Fibroblast of villous mesenchyme (primary cell): ENCODE measurements at regions not wholly inside any gene's neighbourhood (a gene's known extent, or its start where the extent isn't known, plus 50 kb on each side); places are given as distances from the start of the nearest gene placed in this dataset.
"Not testable (repeated sequence)": the region's sequence is repeated elsewhere in the genome, so short reads cannot be mapped to it uniquely, and the experiment has no call there.

Source experiments
- DNase-seq: peaks from one replicate; pipeline ENCODE4 v3.0.0-alpha.2; 2010; ENCODE audit warnings: low read depth
- H3K4me3 ChIP-seq: 2 replicates; pipeline ENCODE4 v1.5.1; 2011; ENCODE audit warnings: low read depth, mild to moderate bottlenecking, low read length
- CTCF ChIP-seq: IDR thresholded peaks from 2 replicates; pipeline ENCODE4 v1.5.1; 2012; ENCODE audit warnings: low read depth, mild to moderate bottlenecking, low read length; ENCODE audit not compliant: insufficient read depth

DNA sequence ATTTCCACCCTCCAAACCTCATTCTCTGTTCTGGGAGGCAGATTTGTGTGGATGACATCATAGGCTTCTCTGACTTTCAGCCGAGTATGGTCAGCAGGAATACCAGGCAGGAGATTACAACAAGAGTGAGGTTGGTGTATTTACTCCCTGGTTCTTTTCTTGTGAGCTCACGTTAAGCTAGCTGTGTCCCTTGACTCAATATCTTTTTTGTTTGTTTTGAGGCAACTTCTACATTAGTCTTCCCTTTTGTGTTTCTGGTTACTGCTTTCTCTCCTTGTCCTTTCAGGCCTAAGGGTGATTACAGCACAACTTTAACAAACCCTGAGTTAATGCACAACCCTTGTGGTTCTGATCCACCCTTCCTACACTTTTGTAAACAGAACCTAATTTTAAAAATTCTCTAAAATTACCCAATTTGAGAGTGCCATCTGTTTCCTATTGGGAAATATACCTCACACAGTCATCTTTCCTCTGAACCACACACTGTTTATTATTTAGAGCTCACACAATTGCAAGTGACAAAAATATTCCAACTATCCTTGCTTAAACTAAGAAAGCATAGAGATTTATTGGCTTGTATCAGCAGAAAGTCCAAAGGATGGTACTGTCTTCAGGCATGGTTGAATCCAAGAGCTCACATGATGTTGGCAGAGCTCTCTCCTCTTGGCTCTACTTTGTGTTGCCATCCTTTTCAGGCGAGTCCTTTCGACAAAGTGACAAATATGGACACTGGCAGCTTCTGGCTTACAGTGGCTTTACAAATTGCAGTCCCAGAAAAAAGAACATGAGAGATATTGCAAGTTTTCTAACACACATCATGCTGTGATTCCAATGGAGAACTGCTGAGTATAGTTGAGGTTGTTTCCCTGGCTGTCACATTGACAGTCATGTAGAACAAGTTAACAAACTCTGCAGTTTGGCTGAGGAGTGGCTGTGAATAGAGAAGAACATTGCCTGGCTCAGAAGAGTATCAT lies 150.5 kb upstream of the DDIT4L start:
- no peak overlapping the region for H3K4me3 ChIP-seq
- peak; percentile 48 for DNase-seq
- TF ChIP-seq CTCF = no peak

GRCh38 chr4:100339870-100340269 lies 149.6 kb upstream of the DDIT4L start:
- H3K4me3 ChIP-seq = no peak overlapping the region
- no peak for DNase-seq
- TF ChIP-seq CTCF = no peak

DNA sequence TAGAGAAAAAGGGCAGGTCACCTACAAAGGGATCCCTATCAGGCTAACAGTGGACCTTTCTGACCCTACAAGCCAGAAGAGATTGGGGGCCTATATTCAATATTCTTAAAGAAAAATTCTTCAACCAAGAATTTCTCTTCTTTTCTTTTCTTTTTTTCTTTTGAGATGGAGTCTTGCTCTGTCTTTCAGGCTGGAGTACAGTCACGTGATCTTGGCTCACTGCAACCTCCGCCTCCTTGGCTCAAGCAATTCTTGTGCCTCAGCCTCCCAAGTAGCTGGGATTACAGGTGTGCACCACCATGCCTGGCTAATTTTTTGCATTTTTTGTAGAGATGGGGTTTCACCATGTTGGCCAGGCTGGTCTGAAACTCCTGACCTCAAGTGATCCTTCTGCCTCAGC lies 143.2 kb upstream of the DDIT4L start:
- H3K4me3 ChIP-seq, DNase-seq: not testable (repeated sequence)

DNA sequence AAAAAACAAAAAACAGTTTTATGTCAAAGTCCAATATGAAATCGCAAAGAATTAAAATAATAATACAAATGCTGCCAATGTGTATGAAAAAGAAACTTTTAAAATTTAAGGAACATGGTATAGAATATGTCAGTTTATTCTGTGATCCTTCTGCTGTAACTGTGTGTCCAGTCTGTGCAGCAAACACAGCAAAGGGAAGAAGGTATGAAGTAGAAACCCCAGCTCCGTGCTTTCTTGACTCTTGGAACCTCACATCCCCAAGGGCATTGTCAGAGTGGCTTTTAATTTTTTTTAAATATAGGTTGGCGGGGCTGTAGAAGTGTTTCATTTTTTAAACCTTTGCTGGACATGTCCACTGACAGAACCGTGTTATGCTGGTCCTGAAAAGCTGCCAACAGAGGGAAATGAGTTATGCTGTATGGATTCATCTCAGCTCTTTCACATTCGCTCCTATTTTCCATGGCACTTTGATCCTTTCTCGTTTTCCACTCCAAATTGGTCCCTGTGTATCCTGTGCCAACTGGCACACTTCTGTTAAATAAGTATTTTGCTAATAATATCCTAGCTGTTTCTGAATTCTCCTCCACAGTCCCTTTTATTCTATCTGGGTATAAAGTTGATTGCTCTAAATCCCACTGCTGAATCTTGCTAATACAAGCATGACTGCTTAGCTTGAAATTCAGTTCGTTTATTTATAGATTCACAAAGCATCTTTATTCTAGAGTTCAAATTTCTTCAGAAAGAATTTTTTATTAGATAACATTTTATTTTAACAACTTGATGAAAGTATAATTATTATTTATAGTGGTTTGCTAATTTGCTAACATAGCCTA lies 127.0 kb upstream of the DDIT4L start:
- no peak overlapping the region for H3K4me3 ChIP-seq
- no peak for DNase-seq
- no peak for TF ChIP-seq CTCF

DNA sequence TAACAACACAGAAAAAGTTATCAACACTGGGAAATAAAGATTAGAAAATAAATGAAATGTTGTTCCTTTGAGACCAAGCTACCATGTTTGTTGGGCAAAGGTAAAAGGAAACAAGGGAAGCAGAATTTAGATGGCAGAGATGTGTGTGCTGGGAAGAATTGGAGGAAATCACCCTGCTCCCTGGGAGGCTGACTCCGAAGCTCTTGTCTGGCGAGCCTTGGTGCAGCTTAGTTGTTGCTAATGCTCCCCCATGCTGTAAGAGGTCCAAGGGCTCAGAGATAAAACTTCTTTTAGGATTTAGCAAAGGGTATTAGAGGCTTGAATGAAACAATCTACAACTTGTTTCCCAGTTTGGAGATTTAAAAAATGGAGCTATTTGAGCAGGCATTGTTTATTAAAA lies 123.8 kb upstream of the DDIT4L start:
- no peak overlapping the region for H3K4me3 ChIP-seq
- no peak for DNase-seq
- TF ChIP-seq CTCF = no peak

DNA sequence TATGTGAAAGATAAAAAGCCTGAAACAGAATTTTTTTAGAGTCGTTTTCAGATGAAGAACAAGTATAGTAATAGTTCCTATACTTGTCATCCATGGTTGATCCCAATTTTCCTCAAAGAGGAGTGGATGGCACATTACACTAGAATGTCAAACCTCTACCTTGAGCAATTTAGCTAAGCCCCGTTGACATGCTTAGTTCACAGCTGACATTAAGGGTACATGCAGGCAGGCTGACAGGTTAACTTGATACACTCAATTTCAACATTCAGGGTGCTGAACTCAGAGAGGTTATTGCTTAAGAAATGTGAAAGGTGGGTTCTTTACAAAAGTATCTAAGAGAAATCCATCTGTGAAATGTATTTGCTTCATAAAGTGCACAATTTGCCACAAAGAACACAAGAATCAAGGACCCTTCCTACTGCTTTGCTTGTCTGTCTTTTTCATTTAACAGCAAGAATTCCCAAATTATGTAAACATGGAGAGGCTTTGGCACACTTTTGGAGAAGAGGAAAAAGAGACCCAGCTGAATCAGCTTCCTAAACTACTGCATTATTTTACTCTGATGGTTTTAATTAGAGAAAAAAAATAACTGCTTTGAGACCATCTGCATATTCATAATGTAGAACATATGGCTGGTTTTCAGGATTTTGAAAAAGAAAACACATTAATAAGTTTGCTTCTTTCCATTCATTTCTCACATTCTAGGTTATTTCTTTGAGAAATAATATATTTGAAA lies 122.5 kb upstream of the DDIT4L start:
- H3K4me3 ChIP-seq = no peak overlapping the region
- DNase-seq = no peak
- no peak for TF ChIP-seq CTCF

GRCh38 chr4:100311181-100311580 lies 120.9 kb upstream of the DDIT4L start:
- TF ChIP-seq CTCF = peak; percentile 22
- no peak for DNase-seq
- H3K4me3 ChIP-seq = no peak overlapping the region
